Parathyroid adenoma (tissue), 2 donors: ENCODE measurements at regions not wholly inside any gene's neighbourhood (a gene's known extent, or its start where the extent isn't known, plus 50 kb on each side); places are given as distances from the start of the nearest gene placed in this dataset.

Experiments used
- H2AFZ ChIP-seq: fragments of 300-600 bp; sonication (generic); one replicate; pipeline ENCODE4 v1.7.0; 2017; ENCODE audit warnings: antibody characterized with exemption, mild to moderate bottlenecking
- H3K27ac ChIP-seq: fragments of 300-600 bp; sonication (generic); one replicate; pipeline ENCODE4 v1.7.0; 2017
- H3K27me3 ChIP-seq: fragments of 300-600 bp; sonication (generic); one replicate; pipeline ENCODE4 v1.7.0; 2017; ENCODE audit warnings: low read length; ENCODE audit not compliant: control insufficient read depth, insufficient read depth
- H3K36me3 ChIP-seq: fragments of 300-600 bp; sonication (generic); one replicate; pipeline ENCODE4 v1.7.0; 2017; ENCODE audit warnings: low read length; ENCODE audit not compliant: control insufficient read depth, insufficient read depth
- H3K4me1 ChIP-seq: fragments of 300-600 bp; sonication (generic); one replicate; pipeline ENCODE4 v1.7.0; 2017; ENCODE audit warnings: control low read depth
- H3K4me2 ChIP-seq: fragments of 300-600 bp; sonication (generic); one replicate; pipeline ENCODE4 v1.7.0; 2017; ENCODE audit warnings: low read length
- H3K4me3 ChIP-seq: fragments of 300-600 bp; sonication (generic); one replicate; pipeline ENCODE4 v1.7.0; 2017; ENCODE audit warnings: low read depth, low read length
- H3K79me2 ChIP-seq: fragments of 300-600 bp; sonication (generic); one replicate; pipeline ENCODE4 v1.7.0; 2017; ENCODE audit warnings: control low read depth
- H3K9ac ChIP-seq: fragments of 300-600 bp; sonication (generic); one replicate; pipeline ENCODE4 v1.7.0; 2017; ENCODE audit warnings: mild to moderate bottlenecking
- H3K9me3 ChIP-seq: fragments of 300-600 bp; sonication (generic); one replicate; pipeline ENCODE4 v1.7.0; 2017; ENCODE audit warnings: low read length; ENCODE audit not compliant: control insufficient read depth
- CTCF ChIP-seq: fragments of 300-600 bp; sonication (generic); IDR thresholded peaks from one replicate; pipeline ENCODE4 v1.7.0; 2017; ENCODE audit warnings: antibody characterized with exemption, mild to moderate bottlenecking
- donor health status: primary hyperparathyroidism.

GRCh38 chr5:153919161-153919560 lies 119.5 kb downstream of the FAM114A2 start:
- Histone ChIP-seq H3K27ac (no peak overlapping the region), H3K9me3 (no peaks in the 10 kb centered on the region), H2AFZ (no peak overlapping the region), H3K27me3 (no peaks in the 10 kb centered on the region), H3K9ac (no peak overlapping the region), H3K36me3 (no peaks in the 10 kb centered on the region), H3K4me2 (no peak overlapping the region), H3K79me2 (no peaks in the 10 kb centered on the region), H3K4me1 (no peaks in the 10 kb centered on the region), H3K4me3 (no peak overlapping the region)
- no peak for TF ChIP-seq CTCF

GRCh38 chr5:153907170-153907775 lies 131.4 kb downstream of the FAM114A2 start:
- no peaks in the 10 kb centered on the region for H3K9me3 ChIP-seq
- no peaks in the 10 kb centered on the region for H3K4me1 ChIP-seq
- no peaks in the 10 kb centered on the region for H3K79me2 ChIP-seq
- H3K36me3 ChIP-seq, result no peaks in the 10 kb centered on the region
- no peak overlapping the region for H3K4me3 ChIP-seq
- H3K27me3 ChIP-seq, result no peaks in the 10 kb centered on the region
- TF ChIP-seq CTCF, result no peak
- no peak overlapping the region for H3K27ac ChIP-seq
- no peak overlapping the region for H3K9ac ChIP-seq
- no peak overlapping the region for H3K4me2 ChIP-seq
- H2AFZ ChIP-seq, result no peak overlapping the region

- H3K27me3 ChIP-seq, result no peaks in the 10 kb centered on the region
- no peak overlapping the region for H3K4me3 ChIP-seq
- no peak overlapping the region for H3K4me2 ChIP-seq
- no peak overlapping the region for H2AFZ ChIP-seq
- H3K4me1 ChIP-seq, result no peaks in the 10 kb centered on the region
- H3K9ac ChIP-seq, result no peak overlapping the region
- no peak for TF ChIP-seq CTCF
- H3K79me2 ChIP-seq, result no peaks in the 10 kb centered on the region
- H3K27ac ChIP-seq, result no peak overlapping the region
- no peaks in the 10 kb centered on the region for H3K36me3 ChIP-seq
- no peaks in the 10 kb centered on the region for H3K9me3 ChIP-seq
These were observed 133.5 kb downstream of the FAM114A2 start for GRCh38 chr5:153905219-153905618.

DNA sequence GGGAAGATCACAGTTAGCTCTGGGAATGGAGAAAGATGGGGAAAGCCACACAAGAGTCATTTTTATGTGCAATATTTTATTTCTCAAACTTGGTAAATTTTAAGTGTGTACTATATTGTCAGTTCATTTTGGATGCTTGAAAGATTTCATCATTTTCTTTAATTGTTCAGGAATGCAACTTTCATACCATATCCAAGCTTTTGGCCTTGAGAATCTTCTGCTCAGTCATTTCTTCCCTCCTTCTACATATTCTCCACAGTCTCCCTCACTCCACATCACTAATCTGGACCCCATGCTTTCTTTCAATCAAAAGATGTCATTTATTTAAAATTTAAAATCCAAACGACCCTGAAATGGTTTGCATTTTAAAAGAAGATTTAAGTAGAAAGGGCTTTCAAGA lies 135.4 kb downstream of the FAM114A2 start:
- Histone ChIP-seq H3K36me3 (no peaks in the 10 kb centered on the region), H3K27me3 (no peaks in the 10 kb centered on the region), H3K79me2 (no peaks in the 10 kb centered on the region), H3K4me2 (no peak overlapping the region), H3K4me3 (no peak overlapping the region), H3K4me1 (no peaks in the 10 kb centered on the region), H3K9me3 (no peaks in the 10 kb centered on the region), H3K27ac (no peak overlapping the region), H2AFZ (no peak overlapping the region), H3K9ac (no peak overlapping the region)
- TF ChIP-seq CTCF, result no peak

GRCh38 chr5:153902016-153902415 lies 136.7 kb downstream of the FAM114A2 start:
- no peaks in the 10 kb centered on the region for H3K79me2 ChIP-seq
- H3K9me3 ChIP-seq, result no peaks in the 10 kb centered on the region
- H3K4me2 ChIP-seq, result no peak overlapping the region
- TF ChIP-seq CTCF, result no peak
- no peak overlapping the region for H3K9ac ChIP-seq
- H3K36me3 ChIP-seq, result no peaks in the 10 kb centered on the region
- no peaks in the 10 kb centered on the region for H3K4me1 ChIP-seq
- H3K27ac ChIP-seq, result no peak overlapping the region
- H3K27me3 ChIP-seq, result no peaks in the 10 kb centered on the region
- H2AFZ ChIP-seq, result no peak overlapping the region
- no peak overlapping the region for H3K4me3 ChIP-seq
